HUES64 (cell line): ENCODE measurements at regions not wholly inside any gene's neighbourhood (a gene's known extent, or its start where the extent isn't known, plus 50 kb on each side); places are given as distances from the start of the nearest gene placed in this dataset.

Experiments
- H3K27ac ChIP-seq: 2 replicates; pipeline ENCODE4 v1.7.0; 2013; ENCODE audit warnings: low read depth, low read length, inconsistent platforms
- H3K27me3 ChIP-seq: 2 replicates; pipeline ENCODE4 v1.6.1; 2013; ENCODE audit warnings: mild to moderate bottlenecking, low read length; ENCODE audit not compliant: insufficient read depth
- H3K36me3 ChIP-seq: 2 replicates; pipeline ENCODE4 v1.6.1; 2013; ENCODE audit warnings: mild to moderate bottlenecking, low read length; ENCODE audit not compliant: insufficient read depth
- H3K4me1 ChIP-seq: 2 replicates; pipeline ENCODE4 v1.6.1; 2013; ENCODE audit warnings: mild to moderate bottlenecking, low read length, moderate library complexity; ENCODE audit not compliant: insufficient read depth
- H3K4me3 ChIP-seq: 2 replicates; pipeline ENCODE4 v1.5.1; 2013; ENCODE audit warnings: mild to moderate bottlenecking, low read length, moderate library complexity
- H3K9ac ChIP-seq: 2 replicates; pipeline ENCODE4 v1.6.1; 2013; ENCODE audit warnings: mild to moderate bottlenecking, low read depth, low read length
- H3K9me3 ChIP-seq: 2 replicates; pipeline ENCODE4 v1.6.1; 2013; ENCODE audit warnings: low read depth, low read length; ENCODE audit not compliant: insufficient read depth
- WGBS: fragments of 150-250, 120-280 bp; methylation state at CpG from one replicate; pipeline ENCODE4 v1.1.7; 2013; ENCODE audit warnings: missing lambda C conversion rate; 5-methylcytosine and 5-hydroxymethylcytosine counted together

- WGBS = 92% methylated on average over 7 of the region's 7 CpGs
- Histone ChIP-seq H3K27ac (no peak overlapping the region), H3K36me3 (no peaks in the 10 kb centered on the region), H3K9ac (no peak overlapping the region), H3K4me1 (no peaks in the 10 kb centered on the region), H3K9me3 (peaks cover 9% of the 10 kb centered on the region), H3K27me3 (no peaks in the 10 kb centered on the region), H3K4me3 (no peak overlapping the region)
Observed at GRCh38 chr18:10289951-10290637, 164.3 kb upstream of the APCDD1 start.

- 96% methylated on average over 11 of the region's 11 CpGs for WGBS
- Histone ChIP-seq H3K36me3 (no peaks in the 10 kb centered on the region), H3K9me3 (peaks cover 9% of the 10 kb centered on the region), H3K27ac (no peak overlapping the region), H3K4me1 (no peaks in the 10 kb centered on the region), H3K9ac (no peak overlapping the region), H3K27me3 (no peaks in the 10 kb centered on the region), H3K4me3 (no peak overlapping the region)
Observed at GRCh38 chr18:10290638-10291235, 163.7 kb upstream of the APCDD1 start.

- Histone ChIP-seq H3K9ac (no peak overlapping the region), H3K36me3 (no peaks in the 10 kb centered on the region), H3K27ac (no peak overlapping the region), H3K27me3 (no peaks in the 10 kb centered on the region), H3K4me1 (no peaks in the 10 kb centered on the region), H3K4me3 (no peak overlapping the region), H3K9me3 (peaks cover 9% of the 10 kb centered on the region)
- WGBS = 92% methylated on average over 9 of the region's 13 CpGs
Observed at GRCh38 chr18:10291568-10291981, 162.9 kb upstream of the APCDD1 start.

- H3K27me3 ChIP-seq = no peaks in the 10 kb centered on the region
- no peak overlapping the region for H3K9ac ChIP-seq
- H3K36me3 ChIP-seq = no peaks in the 10 kb centered on the region
- WGBS = 88% methylated on average over 11 of the region's 11 CpGs
- H3K4me3 ChIP-seq = no peak overlapping the region
- no peak overlapping the region for H3K27ac ChIP-seq
- no peaks in the 10 kb centered on the region for H3K4me1 ChIP-seq
- peaks cover 5% of the 10 kb centered on the region for H3K9me3 ChIP-seq
Observed at GRCh38 chr18:10293966-10294365, 160.5 kb upstream of the APCDD1 start.

- Histone ChIP-seq H3K9ac (no peak overlapping the region), H3K27me3 (no peaks in the 10 kb centered on the region), H3K27ac (no peak overlapping the region), H3K36me3 (no peaks in the 10 kb centered on the region), H3K9me3 (no peaks in the 10 kb centered on the region), H3K4me3 (no peak overlapping the region), H3K4me1 (no peaks in the 10 kb centered on the region)
- WGBS = 92% methylated on average over 2 of the region's 2 CpGs
Observed at GRCh38 chr18:10295751-10296150, 158.7 kb upstream of the APCDD1 start.

GRCh38 chr18:10296491-10296890 lies 157.9 kb upstream of the APCDD1 start:
- Histone ChIP-seq H3K9ac (no peak overlapping the region), H3K27me3 (no peaks in the 10 kb centered on the region), H3K4me1 (no peaks in the 10 kb centered on the region), H3K9me3 (no peaks in the 10 kb centered on the region), H3K27ac (no peak overlapping the region), H3K36me3 (no peaks in the 10 kb centered on the region), H3K4me3 (no peak overlapping the region)
- 89% methylated on average over 12 of the region's 12 CpGs for WGBS

GRCh38 chr18:10297086-10297485 lies 157.3 kb upstream of the APCDD1 start:
- Histone ChIP-seq H3K27ac (no peak overlapping the region), H3K4me1 (no peaks in the 10 kb centered on the region), H3K9me3 (no peaks in the 10 kb centered on the region), H3K4me3 (no peak overlapping the region), H3K27me3 (no peaks in the 10 kb centered on the region), H3K9ac (no peak overlapping the region), H3K36me3 (no peaks in the 10 kb centered on the region)
- WGBS = 82% methylated on average over 9 of the region's 9 CpGs

GRCh38 chr18:10298346-10298745 lies 156.1 kb upstream of the APCDD1 start:
- Histone ChIP-seq H3K4me3 (no peak overlapping the region), H3K9me3 (no peaks in the 10 kb centered on the region), H3K9ac (no peak overlapping the region), H3K36me3 (no peaks in the 10 kb centered on the region), H3K27me3 (no peaks in the 10 kb centered on the region), H3K4me1 (no peaks in the 10 kb centered on the region), H3K27ac (no peak overlapping the region)
- WGBS = 92% methylated on average over 6 of the region's 8 CpGs

- H3K36me3 ChIP-seq = no peaks in the 10 kb centered on the region
- H3K27me3 ChIP-seq = no peaks in the 10 kb centered on the region
- WGBS = 96% methylated on average over 6 of the region's 6 CpGs
- H3K9me3 ChIP-seq = no peaks in the 10 kb centered on the region
- no peaks in the 10 kb centered on the region for H3K4me1 ChIP-seq
- H3K9ac ChIP-seq = no peak overlapping the region
- H3K4me3 ChIP-seq = no peak overlapping the region
- H3K27ac ChIP-seq = no peak overlapping the region
Observed at GRCh38 chr18:10299643-10300042, 154.8 kb upstream of the APCDD1 start.

GRCh38 chr18:10300739-10301138 lies 153.7 kb upstream of the APCDD1 start:
- no peak overlapping the region for H3K4me3 ChIP-seq
- H3K9me3 ChIP-seq = no peaks in the 10 kb centered on the region
- H3K9ac ChIP-seq = no peak overlapping the region
- H3K27me3 ChIP-seq = no peaks in the 10 kb centered on the region
- H3K36me3 ChIP-seq = no peaks in the 10 kb centered on the region
- no peak overlapping the region for H3K27ac ChIP-seq
- no peaks in the 10 kb centered on the region for H3K4me1 ChIP-seq
- 94% methylated on average over 7 of the region's 7 CpGs for WGBS

- H3K27me3 ChIP-seq = no peaks in the 10 kb centered on the region
- no peak overlapping the region for H3K4me3 ChIP-seq
- no peak overlapping the region for H3K9ac ChIP-seq
- no peaks in the 10 kb centered on the region for H3K36me3 ChIP-seq
- no peak overlapping the region for H3K27ac ChIP-seq
- H3K9me3 ChIP-seq = no peaks in the 10 kb centered on the region
- WGBS = 92% methylated on average over 5 of the region's 5 CpGs
- no peaks in the 10 kb centered on the region for H3K4me1 ChIP-seq
Observed at GRCh38 chr18:10301831-10302483, 152.5 kb upstream of the APCDD1 start.
